Gastroesophageal sphincter (tissue), 4 donors: ENCODE measurements at regions not wholly inside any gene's neighbourhood (a gene's known extent, or its start where the extent isn't known, plus 50 kb on each side); places are given as distances from the start of the nearest gene placed in this dataset.

ENCODE experiments used
- ATAC-seq: fragments of 150-250 bp; one replicate; pipeline ENCODE4 v1.9.1; 2016; ENCODE audit warnings: mild to moderate bottlenecking, moderate library complexity
- H3K27ac ChIP-seq, 4 donors: fragments of 200-600 bp; sonication (generic) in 3 of 4; 1 replicate in 3 of 4; 2 replicates in 1 of 4; pipeline ENCODE4 v1.5.1; 2016 to 2019
- H3K27me3 ChIP-seq: fragments of 200-600 bp; sonication (generic); one replicate; pipeline ENCODE4 v1.5.1; 2019
- H3K36me3 ChIP-seq, 2 donors: fragments of 200-600 bp; sonication (generic); one replicate each; pipeline ENCODE4 v1.5.1; 2019; ENCODE audit warnings: control low read depth in 1 of 2
- H3K4me1 ChIP-seq, 3 donors: fragments of 200-600 bp; sonication (generic); 1 replicate in 2 of 3; 2 replicates in 1 of 3; pipeline ENCODE4 v1.5.1; 2016 to 2019; ENCODE audit warnings: control low read depth in 2 of 3
- H3K4me3 ChIP-seq, 2 donors: fragments of 200-600 bp; sonication (generic); one replicate each; pipeline ENCODE4 v1.5.1; 2019; ENCODE audit warnings: mild to moderate bottlenecking in 1 of 2, moderate library complexity in 1 of 2
- H3K9me3 ChIP-seq, 3 donors: fragments of 200-600 bp; sonication (generic); one replicate each; pipeline ENCODE4 v1.5.1; 2017 to 2019; ENCODE audit warnings: control low read depth in 2 of 3
- CTCF ChIP-seq, 4 experiments: fragments of 200-600 bp in 2 of 4; fragments of 450-650 bp in 2 of 4; sonication (generic) in 1 of 4; IDR thresholded peaks; one replicate each; pipeline ENCODE4 v1.5.1; 2017 to 2019; ENCODE audit warnings: antibody characterized with exemption in 4 of 4, mild to moderate bottlenecking in 2 of 4, moderate library complexity in 2 of 4
- EP300 ChIP-seq: sonication (generic); formaldehyde crosslinking; IDR thresholded peaks from one replicate; pipeline ENCODE4 v1.6.1; 2017; ENCODE audit warnings: antibody characterized with exemption, mild to moderate bottlenecking
- POLR2A ChIP-seq, 2 donors: fragments of 450-650 bp; IDR thresholded peaks; one replicate each; pipeline ENCODE4 v1.6.1; 2017; ENCODE audit warnings: antibody characterized with exemption in 2 of 2, mild to moderate bottlenecking in 2 of 2, moderate library complexity in 1 of 2
- POLR2AphosphoS5 ChIP-seq: sonication (generic); formaldehyde crosslinking; IDR thresholded peaks from one replicate; pipeline ENCODE4 v1.6.1; 2017; ENCODE audit warnings: antibody characterized with exemption
- WGBS, 2 donors: methylation state at CpG; one replicate each; pipeline ENCODE4 v1.1.5; 2018; ENCODE audit warnings: low coverage in 1 of 2; 5-methylcytosine and 5-hydroxymethylcytosine counted together

DNA sequence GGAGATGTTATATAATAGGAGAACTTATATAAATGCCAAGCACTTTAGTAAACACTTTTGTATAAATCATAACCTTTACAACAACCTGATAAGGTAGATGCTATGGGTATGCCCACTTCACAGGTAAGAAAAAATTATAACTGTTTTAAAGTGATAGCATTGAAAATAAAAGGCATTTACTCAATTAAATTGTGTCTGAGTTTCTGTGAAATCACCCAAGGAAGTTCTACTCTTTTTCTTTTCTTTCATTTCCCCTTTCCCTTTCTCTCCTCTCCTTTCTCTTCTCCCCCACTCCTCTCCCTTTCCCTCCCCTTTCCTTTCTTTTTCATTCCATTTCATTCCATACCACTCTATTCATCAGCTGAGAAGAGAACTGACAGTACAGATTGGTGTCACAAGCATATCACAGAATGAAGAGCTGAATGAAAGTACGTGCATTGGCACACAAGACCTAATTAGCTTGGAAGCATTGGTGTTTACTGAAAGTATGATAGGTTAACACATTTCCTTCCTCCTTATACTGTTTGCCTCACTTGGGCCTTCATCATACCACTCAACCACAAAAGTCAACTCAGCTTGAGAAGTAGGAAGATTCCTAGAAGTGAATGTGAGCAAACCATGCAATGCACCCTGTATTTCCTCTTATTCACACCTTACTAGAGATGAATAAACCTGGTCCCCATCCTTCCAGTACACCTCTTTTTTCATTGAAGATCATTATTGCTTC, 117.9 kb upstream of the AGR3 start:
- no peaks in the 10 kb centered on the region for H3K4me1 ChIP-seq
- no peak for ATAC-seq
- H3K4me3 ChIP-seq: no peak overlapping the region
- H3K36me3 ChIP-seq: no peaks in the 10 kb centered on the region
- TF ChIP-seq POLR2A (IDR thresholded peaks at IDR 0.05) (no peak), POLR2AphosphoS5 (no peak), EP300 (no peak), CTCF (IDR thresholded peaks at IDR 0.05) (no peak)
- peaks cover 0 to 4% (median 0%) of the 10 kb centered on the region in 3 donors for H3K9me3 ChIP-seq
- H3K27ac ChIP-seq: no peak overlapping the region
- 89% methylated on average over 1 of the region's 1 CpG; no CpG with 5 or more reads in 1 of the 2 donors for WGBS, 2 donors
- no peaks in the 10 kb centered on the region for H3K27me3 ChIP-seq

- Histone ChIP-seq H3K27me3 (no peaks in the 10 kb centered on the region), H3K4me3 (no peak overlapping the region), H3K4me1 (no peaks in the 10 kb centered on the region), H3K9me3 (no peaks in the 10 kb centered on the region), H3K36me3 (no peaks in the 10 kb centered on the region), H3K27ac (no peak overlapping the region)
- 68 to 74% methylated on average over 4 of the region's 4 CpGs for WGBS, 2 donors
- ATAC-seq: no peak
- TF ChIP-seq CTCF (IDR thresholded peaks at IDR 0.05) (no peak), POLR2A (IDR thresholded peaks at IDR 0.05) (no peak), EP300 (no peak), POLR2AphosphoS5 (no peak)
Measured at GRCh38 chr7:17005271-17005670, 123.5 kb upstream of the AGR3 start.

DNA sequence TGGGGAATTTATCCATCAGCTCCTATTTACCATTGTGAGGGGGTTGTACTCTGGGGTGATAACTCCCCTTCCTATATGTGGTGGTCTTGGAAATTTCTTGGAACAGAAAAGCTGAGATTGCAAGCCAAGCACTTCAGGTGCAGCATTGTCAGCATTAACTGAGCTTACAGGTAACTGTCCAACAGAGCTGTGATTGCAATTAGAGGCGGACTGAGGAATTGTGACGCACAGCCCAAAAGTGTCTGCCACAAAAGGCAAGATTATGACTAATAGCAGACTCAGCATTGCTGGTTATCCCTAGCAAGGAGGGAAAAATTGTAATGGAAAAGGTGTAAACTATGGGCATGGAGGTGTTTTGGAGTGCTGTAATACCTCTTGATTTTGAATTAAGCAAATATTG, 126.1 kb upstream of the AGR3 start:
- Histone ChIP-seq H3K36me3 (no peaks in the 10 kb centered on the region), H3K9me3 (no peaks in the 10 kb centered on the region), H3K4me1 (no peaks in the 10 kb centered on the region), H3K27ac (no peak overlapping the region), H3K27me3 (no peaks in the 10 kb centered on the region), H3K4me3 (no peak overlapping the region)
- no peak for ATAC-seq
- no peak for TF ChIP-seq POLR2A (IDR thresholded peaks at IDR 0.05)
- no peak for TF ChIP-seq POLR2AphosphoS5
- no peak for TF ChIP-seq CTCF (IDR thresholded peaks at IDR 0.05)
- no peak for TF ChIP-seq EP300
- 43 to 100% methylated on average over 1 to 2 of the region's 2 CpGs for WGBS, 2 donors

DNA sequence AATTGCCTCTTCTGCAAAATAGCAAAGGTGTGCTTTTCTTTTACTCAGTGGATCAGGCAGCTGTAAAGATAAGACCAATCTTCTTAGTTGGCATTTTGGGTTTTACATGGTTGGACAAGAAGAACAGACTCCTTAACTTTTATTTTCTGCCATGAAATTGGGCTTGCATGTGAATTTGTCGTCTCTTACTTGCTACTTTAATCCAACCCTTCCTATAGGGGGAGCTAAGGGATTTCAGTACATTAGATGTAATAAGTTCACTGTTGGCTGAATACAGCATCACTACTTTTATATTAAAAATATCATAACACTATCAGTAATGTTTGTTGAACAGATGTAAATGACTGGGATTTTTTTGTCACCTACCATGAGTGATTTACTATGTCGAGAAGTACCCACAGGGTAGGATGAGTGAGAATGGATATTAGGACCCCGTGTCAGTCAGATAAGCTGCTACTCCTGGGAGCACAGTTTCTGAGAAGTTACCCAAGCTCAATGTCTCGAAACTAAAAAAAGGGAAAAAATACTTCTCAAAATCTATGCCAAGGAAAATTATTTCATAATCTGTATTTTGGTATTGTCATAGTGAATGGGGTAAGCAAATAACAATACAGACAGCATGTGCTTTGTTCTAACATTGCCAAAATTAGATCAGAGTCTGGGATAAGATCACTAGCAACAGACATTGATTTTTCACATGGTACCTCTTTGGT, 127.4 kb upstream of the AGR3 start:
- no peaks in the 10 kb centered on the region for H3K9me3 ChIP-seq
- TF ChIP-seq EP300: no peak
- peak in 1 of 4 experiments; percentile 38 for TF ChIP-seq CTCF (IDR thresholded peaks at IDR 0.05)
- H3K27me3 ChIP-seq: no peaks in the 10 kb centered on the region
- ATAC-seq: peak; percentile 60
- no peak overlapping the region for H3K4me3 ChIP-seq
- WGBS, 2 donors: 47 to 49% methylated on average over 4 of the region's 4 CpGs
- H3K27ac ChIP-seq: no peak overlapping the region
- H3K36me3 ChIP-seq: no peaks in the 10 kb centered on the region
- no peaks in the 10 kb centered on the region for H3K4me1 ChIP-seq

DNA sequence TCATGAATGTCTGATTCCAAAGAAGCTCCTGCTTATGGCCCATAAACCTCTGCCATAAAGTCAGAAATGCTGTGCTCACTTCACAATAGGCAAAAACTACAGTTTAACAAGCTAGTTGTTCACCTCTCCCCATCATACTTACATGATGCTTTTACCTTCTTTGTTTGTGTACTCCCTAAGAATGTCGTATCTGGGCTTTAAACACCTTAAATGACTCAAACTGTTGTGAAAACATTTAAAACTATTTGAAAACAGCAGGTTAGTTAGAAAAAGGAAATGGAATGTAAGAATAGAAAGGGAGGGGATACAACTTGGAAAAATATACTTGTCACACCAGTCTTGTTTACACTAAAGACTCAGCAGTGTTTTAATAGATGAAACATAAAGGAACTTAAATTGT, 128.2 kb upstream of the AGR3 start:
- 38 to 50% methylated on average over 1 of the region's 1 CpG for WGBS, 2 donors
- H3K4me3 ChIP-seq: no peak overlapping the region
- H3K4me1 ChIP-seq: no peaks in the 10 kb centered on the region
- TF ChIP-seq EP300 (no peak), POLR2AphosphoS5 (no peak), POLR2A (IDR thresholded peaks at IDR 0.05) (no peak)
- H3K9me3 ChIP-seq: no peaks in the 10 kb centered on the region
- no peak overlapping the region for H3K27ac ChIP-seq
- no peaks in the 10 kb centered on the region for H3K27me3 ChIP-seq
- no peak for ATAC-seq
- no peaks in the 10 kb centered on the region for H3K36me3 ChIP-seq
